Panc1 (cell line): ENCODE measurements at regions not wholly inside any gene's neighbourhood (a gene's known extent, or its start where the extent isn't known, plus 50 kb on each side); places are given as distances from the start of the nearest gene placed in this dataset.

Experiments
- CTCF ChIP-seq: fragments of 450-650 bp; IDR thresholded peaks from 2 replicates; pipeline ENCODE4 v1.5.1; 2017; ENCODE audit warnings: mild to moderate bottlenecking
- SIN3A ChIP-seq: IDR thresholded peaks from 2 replicates; pipeline ENCODE4 v1.6.1; 2012; ENCODE audit warnings: low read depth, mild to moderate bottlenecking, low read length, moderate library complexity, borderline replicate concordance; ENCODE audit not compliant: insufficient read depth

- TF ChIP-seq CTCF (no peak), SIN3A (no peak)
Observed at GRCh38 chr3:64932016-64932518, 244.3 kb upstream of the ADAMTS9 start.
